ENCODE measurements at regions not wholly inside any gene's neighbourhood (a gene's known extent, or its start where the extent isn't known, plus 50 kb on each side); places are given as distances from the start of the nearest gene placed in this dataset.

- DNase-seq (ENCODE audit: low read depth) = no peak
- no peak for TF ChIP-seq CTCF (conservative IDR thresholded peaks at IDR 0.05; ENCODE audit: low read length)
- no peak overlapping the region for H3K4me3 ChIP-seq (ENCODE audit: low read length)
Measured at GRCh38 chr15:100778831-100779288, 100.8 kb upstream of the ALDH1A3 start.

GRCh38 chr15:100779331-100780207 is 100.1 kb upstream of the ALDH1A3 start:
- no peak overlapping the region for H3K4me3 ChIP-seq (ENCODE audit: low read length)
- TF ChIP-seq CTCF (conservative IDR thresholded peaks at IDR 0.05; ENCODE audit: low read length) = no peak
- no peak for DNase-seq (ENCODE audit: low read depth)

- TF ChIP-seq CTCF (conservative IDR thresholded peaks at IDR 0.05; ENCODE audit: low read length) = no peak
- no peak overlapping the region for H3K4me3 ChIP-seq (ENCODE audit: low read length)
- DNase-seq (ENCODE audit: low read depth) = no peak
Measured at GRCh38 chr15:100780208-100780800, 99.3 kb upstream of the ALDH1A3 start.

GRCh38 chr15:100781061-100781960 is 98.3 kb upstream of the ALDH1A3 start:
- TF ChIP-seq CTCF (conservative IDR thresholded peaks at IDR 0.05; ENCODE audit: low read length) = no peak
- DNase-seq (ENCODE audit: low read depth) = no peak
- H3K4me3 ChIP-seq (ENCODE audit: low read length) = no peak overlapping the region

- H3K4me3 ChIP-seq (ENCODE audit: low read length) = no peak overlapping the region
- TF ChIP-seq CTCF (conservative IDR thresholded peaks at IDR 0.05; ENCODE audit: low read length) = no peak
- DNase-seq (ENCODE audit: low read depth) = no peak
Measured at GRCh38 chr15:100781961-100782530, 97.6 kb upstream of the ALDH1A3 start.

GRCh38 chr15:100783291-100783690 is 96.3 kb upstream of the ALDH1A3 start:
- no peak for TF ChIP-seq CTCF (conservative IDR thresholded peaks at IDR 0.05; ENCODE audit: low read length)
- H3K4me3 ChIP-seq (ENCODE audit: low read length) = no peak overlapping the region
- DNase-seq (ENCODE audit: low read depth) = no peak
